ENCODE measurements at regions not wholly inside any gene's neighbourhood (a gene's known extent, or its start where the extent isn't known, plus 50 kb on each side); places are given as distances from the start of the nearest gene placed in this dataset.

- H3K4me3 ChIP-seq (ENCODE audit: low read depth, low read length), result no peak overlapping the region
- DNase-seq, result no peak
- H3K4me1 ChIP-seq, result no peaks in the 10 kb centered on the region
- no peaks in the 10 kb centered on the region for H3K9me3 Mint-ChIP-seq (ENCODE audit: unreplicated experiment)
- ChIA-PET CTCF (no interaction called here), POLR2A (no interaction called here)
- H3K36me3 ChIP-seq (ENCODE audit: control insufficient read depth, insufficient read depth, low read length), result no peaks in the 10 kb centered on the region
- H3K4me3 Mint-ChIP-seq (ENCODE audit: unreplicated experiment), result no peak overlapping the region
- H3K36me3 Mint-ChIP-seq (ENCODE audit: insufficient read depth, unreplicated experiment), result no peaks in the 10 kb centered on the region
- H3K27me3 ChIP-seq (replicated peaks; ENCODE audit: control insufficient read depth, insufficient read depth, low read length), result no peaks in the 10 kb centered on the region
- BruUV-seq (replicated peaks), result no TSS peak
- peaks cover 2% of the 10 kb centered on the region for H3K27me3 Mint-ChIP-seq (ENCODE audit: insufficient read depth, unreplicated experiment)
- no peaks in the 10 kb centered on the region for H3K4me1 Mint-ChIP-seq (ENCODE audit: low read depth, unreplicated experiment)
- H3K27ac Mint-ChIP-seq (ENCODE audit: unreplicated experiment), result no peak overlapping the region
- intact Hi-C loops (cut with micrococcal nuclease; ENCODE audit: unreplicated experiment), result no loop called here
- no peaks in the 10 kb centered on the region for H3K9me3 ChIP-seq
- no peak for TF ChIP-seq CTCF (IDR thresholded peaks at IDR 0.05; ENCODE audit: insufficient read depth in 1 of 2, low read depth in 1 of 2, low read length in 1 of 2, severe bottlenecking in 1 of 2, unreplicated experiment in 1 of 2)
Observed at GRCh38 chr3:94185753-94186152, 122.9 kb downstream of the NSUN3 start.

- H3K9me3 ChIP-seq, result no peaks in the 10 kb centered on the region
- no peak overlapping the region for H3K4me3 ChIP-seq (ENCODE audit: low read depth, low read length)
- ChIA-PET CTCF (no interaction called here), POLR2A (no interaction called here)
- no peaks in the 10 kb centered on the region for H3K36me3 Mint-ChIP-seq (ENCODE audit: insufficient read depth, unreplicated experiment)
- BruUV-seq (replicated peaks), result no TSS peak
- no peak for TF ChIP-seq CTCF (IDR thresholded peaks at IDR 0.05; ENCODE audit: insufficient read depth in 1 of 2, low read depth in 1 of 2, low read length in 1 of 2, severe bottlenecking in 1 of 2, unreplicated experiment in 1 of 2)
- H3K36me3 ChIP-seq (ENCODE audit: control insufficient read depth, insufficient read depth, low read length), result no peaks in the 10 kb centered on the region
- intact Hi-C loops (cut with micrococcal nuclease; ENCODE audit: unreplicated experiment), result no loop called here
- no peak overlapping the region for H3K4me3 Mint-ChIP-seq (ENCODE audit: unreplicated experiment)
- no peaks in the 10 kb centered on the region for H3K9me3 Mint-ChIP-seq (ENCODE audit: unreplicated experiment)
- H3K27me3 ChIP-seq (replicated peaks; ENCODE audit: control insufficient read depth, insufficient read depth, low read length), result no peaks in the 10 kb centered on the region
- H3K27me3 Mint-ChIP-seq (ENCODE audit: insufficient read depth, unreplicated experiment), result peaks cover 2% of the 10 kb centered on the region
- no peaks in the 10 kb centered on the region for H3K4me1 ChIP-seq
- no peaks in the 10 kb centered on the region for H3K4me1 Mint-ChIP-seq (ENCODE audit: low read depth, unreplicated experiment)
- H3K27ac Mint-ChIP-seq (ENCODE audit: unreplicated experiment), result no peak overlapping the region
- DNase-seq, result no peak
Observed at GRCh38 chr3:94187697-94188096, 124.8 kb downstream of the NSUN3 start.

- no peak for TF ChIP-seq CTCF (IDR thresholded peaks at IDR 0.05; ENCODE audit: insufficient read depth in 1 of 2, low read depth in 1 of 2, low read length in 1 of 2, severe bottlenecking in 1 of 2, unreplicated experiment in 1 of 2)
- Histone ChIP-seq H3K9me3 (no peaks in the 10 kb centered on the region), H3K4me1 (no peaks in the 10 kb centered on the region), H3K27me3 (replicated peaks; ENCODE audit: control insufficient read depth, insufficient read depth, low read length) (no peaks in the 10 kb centered on the region), H3K4me3 (ENCODE audit: low read depth, low read length) (no peak overlapping the region), H3K36me3 (ENCODE audit: control insufficient read depth, insufficient read depth, low read length) (no peaks in the 10 kb centered on the region)
- POLR2A ChIA-PET, result no interaction called here
- H3K4me3 Mint-ChIP-seq (ENCODE audit: unreplicated experiment), result no peak overlapping the region
- intact Hi-C loops (cut with micrococcal nuclease; ENCODE audit: unreplicated experiment), result no loop called here
- H3K27me3 Mint-ChIP-seq (ENCODE audit: insufficient read depth, unreplicated experiment), result no peaks in the 10 kb centered on the region
- H3K9me3 Mint-ChIP-seq (ENCODE audit: unreplicated experiment), result no peaks in the 10 kb centered on the region
- no peaks in the 10 kb centered on the region for H3K4me1 Mint-ChIP-seq (ENCODE audit: low read depth, unreplicated experiment)
- BruUV-seq (replicated peaks), result no TSS peak
- DNase-seq, result no peak
- H3K36me3 Mint-ChIP-seq (ENCODE audit: insufficient read depth, unreplicated experiment), result no peaks in the 10 kb centered on the region
- CTCF ChIA-PET, result no interaction called here
- no peak overlapping the region for H3K27ac Mint-ChIP-seq (ENCODE audit: unreplicated experiment)
Observed at GRCh38 chr3:94195381-94195780, 132.5 kb downstream of the NSUN3 start.

Data from Caco-2 (cell line).